CD4-positive, alpha-beta memory T cell (primary cell): ENCODE measurements at regions not wholly inside any gene's neighbourhood (a gene's known extent, or its start where the extent isn't known, plus 50 kb on each side); places are given as distances from the start of the nearest gene placed in this dataset.

Source experiments
- CTCF ChIA-PET: fragments of 350-600 bp; sonication (Branson Sonifier 250); formaldehyde crosslinking; loops from one replicate; lab custom pipeline; 2021; ENCODE audit warnings: inconsistent platforms; ENCODE audit not compliant: partially characterized antibody; lab: Charles Lee
- POLR2A ChIA-PET: fragments of 350-600 bp; sonication (Branson Sonifier 250); formaldehyde crosslinking; loops from one replicate; lab custom pipeline; 2021; ENCODE audit not compliant: partially characterized antibody; lab: Charles Lee
- DNase-seq, 5 donors: peaks; one replicate each; pipeline versions ENCODE4 v3.0.0 to v3.0.0-alpha.2; 2020 to 2022; ENCODE audit warnings: mixed read lengths in 1 of 5
- H3K27ac ChIP-seq: one replicate; pipeline ENCODE4 v1.7.0; 2013; ENCODE audit warnings: low read depth, low read length
- H3K27me3 ChIP-seq: 2 replicates; pipeline ENCODE4 v1.7.0; 2013; ENCODE audit warnings: mild to moderate bottlenecking, low read length, moderate library complexity; ENCODE audit not compliant: insufficient read depth
- H3K36me3 ChIP-seq: 2 replicates; pipeline ENCODE4 v1.7.0; 2013; ENCODE audit warnings: mild to moderate bottlenecking, low read length, moderate library complexity; ENCODE audit not compliant: insufficient read depth
- H3K4me1 ChIP-seq: 2 replicates; pipeline ENCODE4 v1.7.0; 2013; ENCODE audit warnings: mild to moderate bottlenecking, low read length, moderate library complexity; ENCODE audit not compliant: insufficient read depth
- H3K4me3 ChIP-seq, 2 donors: one replicate each; pipeline ENCODE4 v1.7.0; 2013; ENCODE audit warnings: low read length in 2 of 2, mild to moderate bottlenecking in 1 of 2
- H3K9me3 ChIP-seq, 2 donors: one replicate each; pipeline ENCODE4 v1.7.0; 2013; ENCODE audit warnings: low read length in 2 of 2, control low read depth in 1 of 2; ENCODE audit not compliant: control insufficient read depth in 1 of 2
- H3K27ac Mint-ChIP-seq, 7 donors: one replicate each; pipeline ENCODE4 v1.8.0; 2020 to 2021; ENCODE audit warnings: mixed read lengths in 7 of 7, mild to moderate bottlenecking in 6 of 7, inconsistent platforms in 3 of 7, moderate library complexity in 3 of 7
- H3K27me3 Mint-ChIP-seq, 2 donors: one replicate each; pipeline ENCODE4 v1.8.0; 2020 to 2021; ENCODE audit warnings: mixed read lengths in 2 of 2
- H3K36me3 Mint-ChIP-seq, 2 donors: one replicate each; pipeline ENCODE4 v1.8.0; 2020 to 2021; ENCODE audit warnings: mixed read lengths in 2 of 2, inconsistent platforms in 1 of 2, mild to moderate bottlenecking in 1 of 2
- H3K4me1 Mint-ChIP-seq, 4 donors: one replicate each; pipeline ENCODE4 v1.8.0; 2020 to 2021; ENCODE audit warnings: mixed read lengths in 4 of 4, mild to moderate bottlenecking in 1 of 4
- H3K4me3 Mint-ChIP-seq, 8 donors: one replicate each; pipeline ENCODE4 v1.8.0; 2020 to 2021; ENCODE audit warnings: mixed read lengths in 8 of 8, mild to moderate bottlenecking in 7 of 8, moderate library complexity in 6 of 8, inconsistent platforms in 3 of 8
- H3K9me3 Mint-ChIP-seq, 8 donors: one replicate each; pipeline ENCODE4 v1.8.0; 2020 to 2021; ENCODE audit warnings: mixed read lengths in 8 of 8, mild to moderate bottlenecking in 5 of 8, inconsistent platforms in 3 of 8, moderate library complexity in 1 of 8
- intact Hi-C: fragments of 100-400 bp; cut with micrococcal nuclease; formaldehyde crosslinking; loops from one replicate; pipeline ENCODE4 v1.15.1; 2023

DNA sequence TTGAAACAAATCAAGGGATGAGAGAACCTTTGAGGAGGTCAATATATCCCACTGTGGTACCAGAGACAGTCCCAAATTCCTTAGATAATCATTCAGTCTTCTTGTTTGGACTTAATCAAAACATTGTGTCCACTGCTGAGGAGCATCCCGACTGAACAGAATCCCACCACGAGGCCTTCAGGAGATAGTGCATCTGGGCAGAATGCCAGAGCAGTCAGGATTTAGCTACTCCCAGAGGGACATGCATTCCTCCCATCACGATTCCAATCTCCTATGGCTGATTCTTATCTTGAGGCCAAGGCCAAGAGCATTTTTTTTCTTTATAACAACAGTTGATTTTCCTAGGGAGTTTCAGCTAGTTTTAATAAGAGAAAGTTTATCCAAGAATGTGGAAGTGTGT is 87.4 kb upstream of the COX10 start:
- no peak overlapping the region for H3K4me3 Mint-ChIP-seq
- H3K9me3 Mint-ChIP-seq = peaks cover 0 to 2% (median 0%) of the 10 kb centered on the region in 8 donors
- peaks cover 0 to 2% (median under 1%) of the 10 kb centered on the region in 4 donors for H3K4me1 Mint-ChIP-seq
- POLR2A ChIA-PET = no interaction called here
- Histone ChIP-seq H3K4me3 (no peak overlapping the region), H3K9me3 (no peaks in the 10 kb centered on the region), H3K36me3 (no peaks in the 10 kb centered on the region), H3K4me1 (no peaks in the 10 kb centered on the region), H3K27ac (no peak overlapping the region), H3K27me3 (no peaks in the 10 kb centered on the region)
- intact Hi-C loops = no loop called here
- CTCF ChIA-PET = no interaction called here
- no peaks in the 10 kb centered on the region for H3K27me3 Mint-ChIP-seq
- peaks cover 3 to 44% of the 10 kb centered on the region in 2 donors for H3K36me3 Mint-ChIP-seq
- no peak for DNase-seq
- H3K27ac Mint-ChIP-seq = no peak overlapping the region

DNA sequence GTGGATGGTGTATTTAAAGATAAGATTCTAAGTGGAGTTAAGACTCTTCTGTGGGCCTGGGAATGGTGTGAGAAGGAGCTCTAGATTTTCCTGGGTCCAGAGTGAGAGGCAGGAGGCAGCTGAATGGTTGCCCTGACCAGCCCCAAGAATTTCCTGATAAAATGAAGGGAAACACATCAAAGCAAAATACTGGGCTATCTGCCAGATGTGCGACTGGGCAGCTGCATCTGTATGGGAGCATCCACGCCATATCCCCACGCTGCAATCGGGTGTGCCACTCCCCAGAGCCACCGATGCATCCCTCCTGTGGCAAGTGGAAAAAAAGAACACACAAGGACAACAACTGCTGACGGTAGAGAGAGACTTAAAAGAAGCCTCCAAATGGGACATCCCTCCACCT is 84.3 kb upstream of the COX10 start:
- Histone ChIP-seq H3K9me3 (no peaks in the 10 kb centered on the region), H3K4me1 (no peaks in the 10 kb centered on the region), H3K36me3 (no peaks in the 10 kb centered on the region), H3K27me3 (no peaks in the 10 kb centered on the region), H3K4me3 (no peak overlapping the region), H3K27ac (no peak overlapping the region)
- H3K27ac Mint-ChIP-seq = no peak overlapping the region
- peaks cover 0 to 1% (median 0%) of the 10 kb centered on the region in 4 donors for H3K4me1 Mint-ChIP-seq
- H3K9me3 Mint-ChIP-seq = peaks cover 0 to 2% (median 0%) of the 10 kb centered on the region in 8 donors
- intact Hi-C loops = no loop called here
- no peaks in the 10 kb centered on the region for H3K27me3 Mint-ChIP-seq
- H3K36me3 Mint-ChIP-seq = peaks cover 3 to 36% of the 10 kb centered on the region in 2 donors
- POLR2A ChIA-PET = no interaction called here
- CTCF ChIA-PET = interaction anchor here (1.4 kb wide), 1 partner anchor 317 kb away, joined by 5 read pairs; the partner anchor contains the start of gene HS3ST3B1
- no peak for DNase-seq
- no peak overlapping the region for H3K4me3 Mint-ChIP-seq

DNA sequence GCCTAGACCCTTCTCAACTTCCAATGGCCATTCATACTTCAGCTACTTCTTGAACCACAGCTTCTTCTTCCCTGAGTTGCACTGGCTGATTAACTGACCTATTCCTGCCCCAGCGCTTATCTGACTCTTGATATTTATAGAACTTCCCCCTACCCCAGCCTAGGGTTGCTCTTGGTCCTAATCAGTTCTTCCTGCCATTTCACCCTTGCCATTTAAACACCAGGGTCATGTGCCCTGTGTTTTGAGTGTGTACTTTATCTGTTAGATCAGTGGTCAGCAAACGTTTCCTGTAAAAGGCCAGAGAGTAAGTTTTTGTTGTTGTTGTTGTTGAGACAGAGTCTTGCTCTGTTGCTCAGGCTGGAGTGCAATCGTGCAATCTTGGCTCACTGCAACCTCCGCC is 82.4 kb upstream of the COX10 start:
- DNase-seq = no peak
- Histone ChIP-seq H3K4me3 (no peak overlapping the region), H3K36me3 (no peaks in the 10 kb centered on the region), H3K27ac (no peak overlapping the region), H3K27me3 (no peaks in the 10 kb centered on the region), H3K4me1 (no peaks in the 10 kb centered on the region), H3K9me3 (no peaks in the 10 kb centered on the region)
- Mint-ChIP-seq H3K4me1 (peaks cover 0 to 2% (median 0%) of the 10 kb centered on the region in 4 donors), H3K36me3 (peaks cover 3 to 35% of the 10 kb centered on the region in 2 donors), H3K27me3 (no peaks in the 10 kb centered on the region), H3K27ac (no peak overlapping the region), H3K4me3 (no peak overlapping the region), H3K9me3 (no peaks in the 10 kb centered on the region)
- CTCF ChIA-PET = no interaction called here
- intact Hi-C loops = no loop called here
- POLR2A ChIA-PET = no interaction called here

DNA sequence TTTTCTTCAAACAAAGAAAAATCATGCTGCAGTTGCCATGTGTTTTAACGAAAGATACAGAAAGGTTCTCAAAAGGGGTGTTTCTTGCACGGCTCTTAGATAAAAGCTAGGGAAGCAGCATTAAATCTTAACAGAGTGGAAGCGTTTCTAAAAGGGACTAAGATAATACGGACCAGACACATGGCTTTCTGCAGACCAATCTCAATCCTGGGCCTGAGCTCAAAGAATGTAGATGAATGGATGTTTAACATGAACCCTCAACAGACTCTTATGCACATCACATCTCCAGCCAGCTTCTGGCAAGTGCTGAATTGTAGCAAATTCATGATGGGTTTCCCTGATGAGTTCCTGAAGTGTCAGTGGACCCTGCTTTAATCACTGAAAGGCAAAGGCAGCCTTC is 80.2 kb upstream of the COX10 start:
- Histone ChIP-seq H3K27me3 (no peaks in the 10 kb centered on the region), H3K36me3 (no peaks in the 10 kb centered on the region), H3K27ac (no peak overlapping the region), H3K9me3 (no peaks in the 10 kb centered on the region), H3K4me1 (no peaks in the 10 kb centered on the region), H3K4me3 (no peak overlapping the region)
- intact Hi-C loops = no loop called here
- peaks cover 1 to 16% of the 10 kb centered on the region in 2 donors for H3K36me3 Mint-ChIP-seq
- DNase-seq = no peak
- H3K4me3 Mint-ChIP-seq = no peak overlapping the region
- ChIA-PET CTCF (no interaction called here), POLR2A (no interaction called here)
- no peaks in the 10 kb centered on the region for H3K27me3 Mint-ChIP-seq
- peaks cover 0 to 3% (median 0%) of the 10 kb centered on the region in 4 donors for H3K4me1 Mint-ChIP-seq
- H3K9me3 Mint-ChIP-seq = no peaks in the 10 kb centered on the region
- H3K27ac Mint-ChIP-seq = no peak overlapping the region

DNA sequence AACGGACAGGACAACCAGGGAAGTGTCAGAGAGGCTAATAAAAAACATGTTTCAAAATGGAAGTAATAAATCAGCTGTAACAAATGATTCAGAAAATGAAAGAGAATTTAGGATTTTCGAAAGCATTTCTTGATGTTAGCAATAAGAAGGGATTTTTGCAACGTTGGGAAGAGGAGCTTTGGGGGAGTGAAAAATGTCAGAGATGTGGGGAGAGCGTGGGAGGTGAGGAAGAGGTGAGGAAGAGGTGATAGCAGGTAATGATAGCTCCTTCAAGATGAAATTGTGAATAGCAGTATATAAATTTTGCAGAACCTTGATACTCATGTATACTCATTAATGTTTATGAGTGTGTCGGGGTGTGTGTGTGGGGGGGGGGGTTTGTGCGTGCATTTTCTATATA is 76.2 kb upstream of the COX10 start:
- no peaks in the 10 kb centered on the region for H3K4me1 ChIP-seq
- H3K27me3 ChIP-seq = no peaks in the 10 kb centered on the region
- no peak overlapping the region for H3K27ac ChIP-seq
- Mint-ChIP-seq H3K4me3 (no peak overlapping the region), H3K4me1 (peaks cover 0 to 2% (median 0%) of the 10 kb centered on the region in 4 donors), H3K9me3 (no peaks in the 10 kb centered on the region), H3K27me3 (no peaks in the 10 kb centered on the region), H3K27ac (peak overlapping the region in 2 of 7 donors; percentile 22 to 37), H3K36me3 (peaks cover 1 to 9% of the 10 kb centered on the region in 2 donors)
- no peak for DNase-seq
- H3K36me3 ChIP-seq = no peaks in the 10 kb centered on the region
- intact Hi-C loops = no loop called here
- no peaks in the 10 kb centered on the region for H3K9me3 ChIP-seq
- no peak overlapping the region for H3K4me3 ChIP-seq
- ChIA-PET POLR2A (no interaction called here), CTCF (no interaction called here)

DNA sequence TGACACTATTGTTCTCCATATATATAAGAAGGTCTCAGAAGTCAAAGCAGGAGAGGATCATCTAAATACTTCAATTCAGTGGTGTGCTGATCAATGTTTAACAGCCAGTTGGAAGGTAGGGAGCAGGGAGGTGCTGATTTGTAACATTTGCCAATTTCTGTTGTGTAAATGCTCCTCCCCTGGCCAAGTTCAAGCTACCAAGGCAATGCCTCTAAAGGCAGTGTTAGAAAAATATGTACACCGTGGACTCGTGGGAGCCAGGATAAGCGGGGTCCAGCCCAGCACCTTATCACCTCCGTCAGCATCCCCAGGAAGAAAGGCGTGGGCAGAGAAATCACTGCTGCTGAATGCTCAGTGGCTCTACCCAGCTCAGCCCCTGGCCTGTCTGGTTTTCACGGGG is 75.3 kb upstream of the COX10 start:
- Mint-ChIP-seq H3K36me3 (peaks cover 1 to 7% of the 10 kb centered on the region in 2 donors), H3K27ac (no peak overlapping the region), H3K4me3 (no peak overlapping the region), H3K9me3 (no peaks in the 10 kb centered on the region), H3K4me1 (peaks cover 0 to 2% (median 0%) of the 10 kb centered on the region in 4 donors), H3K27me3 (no peaks in the 10 kb centered on the region)
- no peaks in the 10 kb centered on the region for H3K36me3 ChIP-seq
- no peaks in the 10 kb centered on the region for H3K9me3 ChIP-seq
- CTCF ChIA-PET = no interaction called here
- H3K4me3 ChIP-seq = no peak overlapping the region
- H3K4me1 ChIP-seq = no peaks in the 10 kb centered on the region
- intact Hi-C loops = no loop called here
- no peak overlapping the region for H3K27ac ChIP-seq
- H3K27me3 ChIP-seq = no peaks in the 10 kb centered on the region
- POLR2A ChIA-PET = no interaction called here
- DNase-seq = no peak

DNA sequence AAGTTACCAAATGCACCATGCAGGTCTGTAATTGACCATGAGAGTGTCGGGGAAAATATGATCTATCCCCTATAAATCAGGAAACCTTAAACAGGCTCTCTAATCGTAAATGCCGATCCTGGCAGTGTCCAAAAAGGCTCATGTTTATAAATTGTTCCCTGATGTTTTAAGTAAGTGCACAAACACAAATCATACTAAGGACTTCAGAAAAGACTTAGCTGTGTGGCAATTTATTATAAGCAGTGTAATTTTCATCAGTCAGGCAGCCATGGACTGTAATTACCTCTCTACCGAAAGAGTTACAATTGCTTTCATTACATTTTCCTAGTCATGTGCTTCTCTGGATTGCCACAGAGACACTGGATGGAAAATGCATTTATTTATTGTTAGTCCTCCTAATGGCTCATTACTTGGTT is 73.4 kb upstream of the COX10 start:
- POLR2A ChIA-PET = no interaction called here
- DNase-seq = no peak
- no peaks in the 10 kb centered on the region for H3K9me3 Mint-ChIP-seq

DNA sequence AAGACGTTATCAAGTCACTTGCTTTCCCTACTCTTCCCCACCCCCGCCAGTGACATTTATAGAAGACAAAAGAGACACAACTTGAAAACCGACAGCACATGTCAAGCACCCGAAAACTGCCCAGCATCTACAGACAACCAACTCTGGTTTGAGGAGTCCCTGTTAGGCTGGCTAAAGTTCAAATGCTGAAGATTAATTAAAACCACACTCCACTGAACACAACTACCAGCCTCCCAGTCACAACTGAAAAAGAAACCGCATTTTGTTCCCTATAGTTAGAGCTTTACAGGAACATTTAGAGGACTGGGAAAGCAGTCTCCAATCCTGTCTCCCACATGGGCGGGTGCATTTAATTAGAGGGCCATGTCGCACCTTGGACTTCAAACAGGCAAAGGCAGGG is 73.0 kb upstream of the COX10 start:
- no peak overlapping the region for H3K4me3 Mint-ChIP-seq
- DNase-seq = no peak
- no peaks in the 10 kb centered on the region for H3K27me3 Mint-ChIP-seq
- Histone ChIP-seq H3K9me3 (no peaks in the 10 kb centered on the region), H3K27ac (no peak overlapping the region), H3K27me3 (no peaks in the 10 kb centered on the region), H3K4me3 (no peak overlapping the region), H3K4me1 (no peaks in the 10 kb centered on the region), H3K36me3 (no peaks in the 10 kb centered on the region)
- CTCF ChIA-PET = no interaction called here
- intact Hi-C loops = no loop called here
- peak overlapping the region in 1 of 7 donors; percentile 41 for H3K27ac Mint-ChIP-seq
- peaks cover 0 to 2% (median 0%) of the 10 kb centered on the region in 8 donors for H3K9me3 Mint-ChIP-seq
- POLR2A ChIA-PET = no interaction called here
- peaks cover 0 to 2% (median 0%) of the 10 kb centered on the region in 4 donors for H3K4me1 Mint-ChIP-seq
- H3K36me3 Mint-ChIP-seq = peaks cover 3 to 24% of the 10 kb centered on the region in 2 donors

More for the DNA sequence above, 73.4 kb upstream of the COX10 start:
- no peak overlapping the region for H3K4me3 Mint-ChIP-seq
- intact Hi-C loops = no loop called here
- Histone ChIP-seq H3K27me3 (no peaks in the 10 kb centered on the region), H3K36me3 (no peaks in the 10 kb centered on the region), H3K9me3 (no peaks in the 10 kb centered on the region), H3K4me1 (no peaks in the 10 kb centered on the region), H3K27ac (no peak overlapping the region), H3K4me3 (no peak overlapping the region)
- CTCF ChIA-PET = no interaction called here
- H3K27ac Mint-ChIP-seq = no peak overlapping the region
- H3K4me1 Mint-ChIP-seq = peaks cover 0 to 2% (median 0%) of the 10 kb centered on the region in 4 donors
- H3K36me3 Mint-ChIP-seq = peaks cover 2 to 21% of the 10 kb centered on the region in 2 donors
- H3K27me3 Mint-ChIP-seq = no peaks in the 10 kb centered on the region
